ENCODE measurements at regions not wholly inside any gene's neighbourhood (a gene's known extent, or its start where the extent isn't known, plus 50 kb on each side); places are given as distances from the start of the nearest gene placed in this dataset.

DNA sequence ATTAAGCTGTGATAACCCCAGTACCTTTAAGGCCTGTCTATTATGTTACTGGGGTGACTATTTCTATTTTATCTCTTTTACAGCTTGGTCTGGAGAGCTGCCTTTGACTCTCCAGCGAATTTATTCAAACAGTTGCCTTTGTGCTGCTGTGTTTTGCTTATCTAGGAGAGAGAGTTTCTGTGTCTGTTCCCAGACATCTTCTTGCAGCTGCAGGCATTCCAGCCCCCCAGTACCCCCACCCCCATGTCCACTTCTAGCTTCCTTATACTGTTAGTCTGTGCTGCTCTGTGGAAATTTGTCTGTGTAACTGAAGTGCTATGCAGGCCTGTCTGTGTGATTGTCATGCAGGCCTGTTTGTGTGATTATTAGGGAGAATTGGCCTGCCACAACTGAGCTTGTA is 713.7 kb upstream of the SEMA6D start:
- TF ChIP-seq, protein P1, sequence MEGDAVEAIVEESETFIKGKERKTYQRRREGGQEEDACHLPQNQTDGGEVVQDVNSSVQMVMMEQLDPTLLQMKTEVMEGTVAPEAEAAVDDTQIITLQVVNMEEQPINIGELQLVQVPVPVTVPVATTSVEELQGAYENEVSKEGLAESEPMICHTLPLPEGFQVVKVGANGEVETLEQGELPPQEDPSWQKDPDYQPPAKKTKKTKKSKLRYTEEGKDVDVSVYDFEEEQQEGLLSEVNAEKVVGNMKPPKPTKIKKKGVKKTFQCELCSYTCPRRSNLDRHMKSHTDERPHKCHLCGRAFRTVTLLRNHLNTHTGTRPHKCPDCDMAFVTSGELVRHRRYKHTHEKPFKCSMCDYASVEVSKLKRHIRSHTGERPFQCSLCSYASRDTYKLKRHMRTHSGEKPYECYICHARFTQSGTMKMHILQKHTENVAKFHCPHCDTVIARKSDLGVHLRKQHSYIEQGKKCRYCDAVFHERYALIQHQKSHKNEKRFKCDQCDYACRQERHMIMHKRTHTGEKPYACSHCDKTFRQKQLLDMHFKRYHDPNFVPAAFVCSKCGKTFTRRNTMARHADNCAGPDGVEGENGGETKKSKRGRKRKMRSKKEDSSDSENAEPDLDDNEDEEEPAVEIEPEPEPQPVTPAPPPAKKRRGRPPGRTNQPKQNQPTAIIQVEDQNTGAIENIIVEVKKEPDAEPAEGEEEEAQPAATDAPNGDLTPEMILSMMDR (conservative IDR thresholded peaks at IDR 0.05; ENCODE audit: low read depth, low read length) = no peak
- no peak for TF ChIP-seq EZH2 (IDR thresholded peaks at IDR 0.05; ENCODE audit: borderline replicate concordance, low read depth, low read length, poor library complexity, severe bottlenecking)
